GM19240 (cell line): ENCODE measurements at regions not wholly inside any gene's neighbourhood (a gene's known extent, or its start where the extent isn't known, plus 50 kb on each side); places are given as distances from the start of the nearest gene placed in this dataset.

Source experiments
- DNase-seq: peaks from one replicate; pipeline ENCODE4 v3.0.0; 2011; ENCODE audit warnings: low spot score; ENCODE audit not compliant: insufficient read length

- DNase-seq, result no peak
Measured at GRCh38 chrX:39536211-39536610, 561.5 kb downstream of the BCOR start.

GRCh38 chrX:39541881-39542280 lies 555.9 kb downstream of the BCOR start:
- no peak for DNase-seq

GRCh38 chrX:39542316-39542715 lies 555.4 kb downstream of the BCOR start:
- no peak for DNase-seq

GRCh38 chrX:39550795-39551361 lies 546.9 kb downstream of the BCOR start:
- no peak for DNase-seq

- DNase-seq, result no peak
Measured at GRCh38 chrX:39551762-39552161, 546.0 kb downstream of the BCOR start.

GRCh38 chrX:39555431-39555830 lies 542.3 kb downstream of the BCOR start:
- DNase-seq, result no peak

GRCh38 chrX:39556056-39556455 lies 541.7 kb downstream of the BCOR start:
- DNase-seq, result no peak

GRCh38 chrX:39559229-39559628 lies 538.5 kb downstream of the BCOR start:
- no peak for DNase-seq

GRCh38 chrX:39560271-39560670 lies 537.5 kb downstream of the BCOR start:
- DNase-seq, result no peak

- DNase-seq, result no peak
Measured at GRCh38 chrX:39563178-39563577, 534.6 kb downstream of the BCOR start.

- DNase-seq, result no peak
Measured at GRCh38 chrX:39564751-39565150, 533.0 kb downstream of the BCOR start.

- DNase-seq, result no peak
Measured at GRCh38 chrX:39574178-39574577, 523.6 kb downstream of the BCOR start.

GRCh38 chrX:39576041-39576872 lies 521.5 kb downstream of the BCOR start:
- DNase-seq, result no peak

GRCh38 chrX:39577206-39577984 lies 520.4 kb downstream of the BCOR start:
- DNase-seq, result no peak

- peak; percentile 28 for DNase-seq
Measured at GRCh38 chrX:39577985-39578869, 519.5 kb downstream of the BCOR start.

- DNase-seq, result no peak
Measured at GRCh38 chrX:39580043-39580442, 517.7 kb downstream of the BCOR start.

- DNase-seq, result no peak
Measured at GRCh38 chrX:39581411-39581810, 516.3 kb downstream of the BCOR start.

GRCh38 chrX:39582091-39582490 lies 515.7 kb downstream of the BCOR start:
- DNase-seq, result no peak

- no peak for DNase-seq
Measured at GRCh38 chrX:39582976-39583375, 514.8 kb downstream of the BCOR start.

- DNase-seq, result no peak
Measured at GRCh38 chrX:39585808-39586207, 511.9 kb downstream of the BCOR start.

- DNase-seq, result no peak
Measured at GRCh38 chrX:39586359-39586758, 511.4 kb downstream of the BCOR start.
